A549 (cell line): ENCODE measurements at regions not wholly inside any gene's neighbourhood (a gene's known extent, or its start where the extent isn't known, plus 50 kb on each side); places are given as distances from the start of the nearest gene placed in this dataset.

Experiments
- ATAC-seq, 2 experiments: fragments of 200-7000 bp in 1 of 2; fragments of >200 bp in 1 of 2; cut with Nextera tagmentation in 1 of 2; cut with Tn5 transposase in 1 of 2; 3 replicates each; pipeline versions ENCODE4 v1.8.0 to v1.9.1; 2018 to 2020; ENCODE audit warnings: mild to moderate bottlenecking in 1 of 2, moderate library complexity in 1 of 2
- CTCF ChIA-PET: fragments of 300-600 bp; sonication (Branson Sonifier 250); formaldehyde crosslinking; extraction: SDS; loops from one replicate; lab custom pipeline; 2021; ENCODE audit warnings: antibody characterized with exemption, inconsistent platforms; lab: Yijun Ruan, JAX
- POLR2A ChIA-PET: fragments of 350-600 bp; formaldehyde crosslinking; extraction: SDS; loops from one replicate; lab custom pipeline; 2021; ENCODE audit warnings: antibody characterized with exemption, inconsistent platforms; lab: Yijun Ruan, JAX
- DNase-seq, 2 experiments: peaks; one replicate each; pipeline versions ENCODE4 v3.0.0 to v3.0.0-alpha.2; 2011 to 2016; ENCODE audit warnings: low read depth in 1 of 2, low spot score in 1 of 2
- FAIRE-seq: peaks from 2 replicates; lab custom pipeline; 2011; peaks lifted over from hg19 to GRCh38; lab: Jason Lieb, UNC
- H3K27ac ChIP-seq, 2 experiments: fragments of >200 bp; sonication (Bioruptor Twin); formaldehyde crosslinking; 3 replicates each; pipeline ENCODE4 v1.5.1; 2016 to 2017
- H3K4me1 ChIP-seq: fragments of >200 bp; sonication (Bioruptor Twin); formaldehyde crosslinking; 3 replicates; pipeline ENCODE4 v1.6.1; 2016
- H3K4me2 ChIP-seq: fragments of >200 bp; sonication (Bioruptor Twin); formaldehyde crosslinking; 3 replicates; pipeline ENCODE4 v1.6.1; 2016
- H3K4me3 ChIP-seq: fragments of >200 bp; sonication (Bioruptor Twin); formaldehyde crosslinking; 3 replicates; pipeline ENCODE4 v1.5.1; 2016
- H3K9me3 ChIP-seq: fragments of >200 bp; sonication (Bioruptor Twin); formaldehyde crosslinking; 3 replicates; pipeline ENCODE4 v1.6.1; 2016
- BCL3 ChIP-seq: fragments of >200 bp; sonication (Bioruptor Twin); formaldehyde crosslinking; IDR thresholded peaks from 3 replicates; pipeline ENCODE4 v1.6.1; 2016
- CBX8 ChIP-seq: fragments of 200-600 bp; sonication (generic); IDR thresholded peaks from 2 replicates; pipeline ENCODE4 v1.6.1; 2016
- CEBPB ChIP-seq, 2 experiments: fragments of >200 bp in 1 of 2; sonication (Bioruptor Twin) in 1 of 2; formaldehyde crosslinking in 1 of 2; IDR thresholded peaks; 2 replicates each; pipeline ENCODE4 v1.6.1; 2012 to 2016
- CHD4 ChIP-seq: fragments of 200-600 bp; sonication (generic); IDR thresholded peaks from 2 replicates; pipeline ENCODE4 v1.6.1; 2016; ENCODE audit warnings: antibody characterized with exemption, mild to moderate bottlenecking, borderline replicate concordance
- CTCF ChIP-seq: fragments of >200 bp; sonication (Bioruptor Twin); formaldehyde crosslinking; IDR thresholded peaks from 3 replicates; pipeline ENCODE4 v1.5.1; 2016
- EHF ChIP-seq: fragments of 250-450 bp; sonication (Bioruptor Pico); IDR thresholded peaks from 2 replicates; pipeline ENCODE4 v1.5.0; 2020; ENCODE audit warnings: mild to moderate bottlenecking
- ESRRA ChIP-seq: fragments of 150-350 bp; IDR thresholded peaks from 2 replicates; pipeline ENCODE4 v1.6.1; 2014; ENCODE audit warnings: mild to moderate bottlenecking, low read length, borderline replicate concordance
- FOSL2 ChIP-seq, 2 experiments: fragments of 450-650 bp in 1 of 2; fragments of >200 bp in 1 of 2; sonication (Bioruptor Twin) in 1 of 2; formaldehyde crosslinking; IDR thresholded peaks; 2 replicates each; pipeline versions ENCODE4 v1.5.0 to v1.6.1; 2016 to 2020; ENCODE audit warnings: mild to moderate bottlenecking in 1 of 2, moderate library complexity in 1 of 2
- FOXS1 ChIP-seq: fragments of 250-450 bp; sonication (Bioruptor Pico); IDR thresholded peaks from 2 replicates; pipeline ENCODE4 v1.5.0; 2020; ENCODE audit warnings: mild to moderate bottlenecking, moderate library complexity
- GATA3 ChIP-seq: IDR thresholded peaks from 2 replicates; pipeline ENCODE4 v1.6.1; 2012; ENCODE audit warnings: borderline replicate concordance
- HEYL ChIP-seq: fragments of 250-450 bp; sonication (Bioruptor Pico); IDR thresholded peaks from 2 replicates; pipeline ENCODE4 v1.8.0; 2021; ENCODE audit warnings: mild to moderate bottlenecking, moderate library complexity
- HOXB13 ChIP-seq: fragments of 250-450 bp; sonication (Bioruptor Pico); IDR thresholded peaks from 2 replicates; pipeline ENCODE4 v1.5.0; 2020; ENCODE audit warnings: low read depth, mild to moderate bottlenecking, moderate library complexity
- JUN ChIP-seq, 2 experiments: fragments of >200 bp; sonication (Bioruptor Twin); formaldehyde crosslinking; IDR thresholded peaks; 2 replicates in 1 of 2; 3 replicates in 1 of 2; pipeline ENCODE4 v1.6.1; 2016 to 2017
- KDM5A ChIP-seq: fragments of 200-600 bp; sonication (generic); IDR thresholded peaks from 2 replicates; pipeline ENCODE4 v1.6.1; 2016; ENCODE audit warnings: antibody characterized with exemption, mild to moderate bottlenecking
- MAFK ChIP-seq: fragments of 450-650 bp; IDR thresholded peaks from 2 replicates; pipeline ENCODE4 v1.6.1; 2014; ENCODE audit not compliant: partially characterized antibody
- NPAS2 ChIP-seq: fragments of 250-450 bp; sonication (Bioruptor Pico); IDR thresholded peaks from 2 replicates; pipeline ENCODE4 v1.8.0; 2022; ENCODE audit warnings: mild to moderate bottlenecking, moderate library complexity, borderline replicate concordance
- NR3C1 ChIP-seq: fragments of >200 bp; sonication (Bioruptor Twin); formaldehyde crosslinking; IDR thresholded peaks from 3 replicates; pipeline ENCODE4 v1.6.1; 2017
- PBX3 ChIP-seq: IDR thresholded peaks from 2 replicates; pipeline ENCODE4 v1.6.1; 2012
- POLR2A ChIP-seq: IDR thresholded peaks from 2 replicates; pipeline ENCODE4 v1.6.1; 2012; ENCODE audit warnings: mild to moderate bottlenecking, low read length
- RARB ChIP-seq: fragments of 250-450 bp; sonication (Bioruptor Pico); IDR thresholded peaks from 2 replicates; pipeline ENCODE4 v1.8.0; 2021; ENCODE audit warnings: mild to moderate bottlenecking, moderate library complexity
- RCOR1 ChIP-seq: fragments of 150-350 bp; IDR thresholded peaks from 2 replicates; pipeline ENCODE4 v1.6.1; 2014; ENCODE audit warnings: antibody characterized with exemption, low read length, low read depth
- REST ChIP-seq: fragments of 200-600 bp; sonication (generic); IDR thresholded peaks from 2 replicates; pipeline ENCODE4 v1.6.1; 2016; ENCODE audit warnings: antibody characterized with exemption, mild to moderate bottlenecking, moderate library complexity
- SREBF2 ChIP-seq: fragments of 450-650 bp; IDR thresholded peaks from 2 replicates; pipeline ENCODE4 v1.6.1; 2014; ENCODE audit warnings: mild to moderate bottlenecking, moderate library complexity
- USF2 ChIP-seq: fragments of 450-650 bp; IDR thresholded peaks from 2 replicates; pipeline ENCODE4 v1.6.1; 2014; ENCODE audit warnings: antibody characterized with exemption
- ZNF302 ChIP-seq: fragments of 250-450 bp; sonication (Bioruptor Pico); IDR thresholded peaks from 2 replicates; pipeline ENCODE4 v1.9.0; 2021; ENCODE audit warnings: inconsistent platforms, mild to moderate bottlenecking, moderate library complexity
- ZSCAN20 ChIP-seq: fragments of 250-450 bp; sonication (Bioruptor Pico); IDR thresholded peaks from 2 replicates; pipeline ENCODE4 v1.8.0; 2022; ENCODE audit warnings: mild to moderate bottlenecking, moderate library complexity
- WGBS: methylation state at CpG from one replicate; pipeline ENCODE4 v1.1.6; 2017; ENCODE audit errors: missing lambda C conversion rate; 5-methylcytosine and 5-hydroxymethylcytosine counted together

GRCh38 chr4:114310296-114310925 lies 288.2 kb upstream of the UGT8 start:
- Histone ChIP-seq H3K4me3 (no peak overlapping the region), H3K4me1 (no peaks in the 10 kb centered on the region), H3K27ac (no peak overlapping the region), H3K4me2 (no peak overlapping the region), H3K9me3 (no peaks in the 10 kb centered on the region)
- ATAC-seq (no peak), FAIRE-seq (no peak), DNase-seq (no peak)
- TF ChIP-seq FOXS1 (CRISPR knock-in tag) (no peak), EHF (no peak), USF2 (no peak), NR3C1 (no peak), ZSCAN20 (CRISPR knock-in tag) (no peak), FOSL2 (IDR thresholded peaks at IDR 0.05) (no peak), FOSL2 (CRISPR knock-in tag; IDR thresholded peaks at IDR 0.05) (no peak), CEBPB (IDR thresholded peaks at IDR 0.05) (no peak), POLR2A (no peak), JUN (IDR thresholded peaks at IDR 0.05) (no peak), HEYL (no peak), SREBF2 (no peak), GATA3 (no peak), ZNF302 (CRISPR knock-in tag) (no peak), KDM5A (no peak), ESRRA (no peak), RCOR1 (no peak)
- CTCF ChIA-PET = no interaction called here
- POLR2A ChIA-PET = no interaction called here

GRCh38 chr4:114311787-114312186 lies 286.8 kb upstream of the UGT8 start:
- DNase-seq = no peak
- WGBS = 70% methylated on average over 4 of the region's 4 CpGs
- TF ChIP-seq BCL3 (no peak), CEBPB (IDR thresholded peaks at IDR 0.05) (no peak), CTCF (no peak), RARB (CRISPR knock-in tag) (no peak), MAFK (no peak), PBX3 (no peak), HOXB13 (CRISPR knock-in tag) (no peak), NR3C1 (no peak), NPAS2 (CRISPR knock-in tag) (no peak), REST (no peak), CBX8 (no peak), SREBF2 (no peak), CHD4 (no peak)
- TF ChIP-seq, all 56 proteins: peak for 0
- ATAC-seq (no peak), FAIRE-seq (no peak)
- Histone ChIP-seq H3K9me3 (no peaks in the 10 kb centered on the region), H3K4me1 (no peaks in the 10 kb centered on the region), H3K27ac (no peak overlapping the region), H3K4me2 (no peak overlapping the region), H3K4me3 (no peak overlapping the region)
- ChIA-PET POLR2A (no interaction called here), CTCF (no interaction called here)
